ENCODE measurements at regions not wholly inside any gene's neighbourhood (a gene's known extent, or its start where the extent isn't known, plus 50 kb on each side); places are given as distances from the start of the nearest gene placed in this dataset.

DNA sequence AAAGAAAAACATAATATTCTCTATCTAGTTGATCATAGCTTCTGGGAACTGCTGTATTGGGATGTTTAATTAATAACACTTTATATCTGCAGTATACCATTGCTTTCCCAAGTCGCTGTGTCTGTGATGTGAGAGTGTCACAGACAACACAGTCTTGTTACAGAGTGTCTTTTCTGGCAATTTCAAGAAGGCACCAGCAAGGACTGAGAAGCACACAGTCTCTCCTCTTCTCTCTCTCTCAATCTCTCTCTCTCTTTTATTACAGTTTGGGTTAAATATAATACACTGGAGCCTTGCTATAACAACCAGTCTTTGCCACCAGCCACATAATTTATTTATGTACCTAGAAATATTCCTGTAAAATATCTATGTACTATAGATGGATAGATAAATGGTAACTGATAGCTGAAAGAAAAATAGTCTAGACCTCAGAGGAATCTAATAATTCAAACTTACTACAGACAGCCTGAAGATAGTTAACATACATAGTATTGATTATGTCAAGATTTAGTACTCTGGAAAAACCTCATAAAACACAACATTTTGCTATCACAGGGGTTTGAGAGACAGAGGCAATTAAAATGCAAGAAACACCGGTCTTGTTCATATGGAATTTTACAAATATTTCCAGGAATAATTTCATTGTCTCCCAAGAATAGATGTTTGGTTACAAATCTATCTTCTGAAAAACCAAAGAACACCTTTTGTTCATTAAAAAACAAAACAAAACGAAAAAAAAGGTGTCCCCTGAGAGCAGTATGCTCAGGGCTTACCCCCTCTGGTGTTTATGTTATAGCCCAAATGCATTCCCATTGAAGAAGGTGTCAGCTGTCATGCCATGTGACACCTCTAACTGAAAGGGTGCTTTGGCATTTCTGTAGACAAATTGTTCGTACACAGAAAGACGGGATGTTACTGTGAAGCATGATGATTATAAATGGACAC, 507.8 kb downstream of the TBC1D4 start:
- Histone ChIP-seq H2AFZ (ENCODE audit: low read depth) (no peak overlapping the region), H3K4me2 (no peak overlapping the region), H3K36me3 (replicated peaks in 1 of 2; ENCODE audit: control insufficient read depth in 1 of 2, insufficient read depth in 2 of 2, low read length in 1 of 2) (no peaks in the 10 kb centered on the region), H3K9me2 (no peaks in the 10 kb centered on the region), H3K9me3 (no peaks in the 10 kb centered on the region), H3K9ac (no peak overlapping the region), H3K27me3 (ENCODE audit: insufficient read depth) (no peaks in the 10 kb centered on the region), H3K27ac (ENCODE audit: low read depth in 2 of 2, low read length in 1 of 2) (no peak overlapping the region), H4K20me1 (ENCODE audit: insufficient read depth) (no peaks in the 10 kb centered on the region), H3K4me1 (ENCODE audit: control insufficient read depth in 1 of 2, insufficient read depth in 2 of 2, low read depth in 1 of 2, low read length in 1 of 2) (no peaks in the 10 kb centered on the region; a peak in 2 of 4 replicates), H3K79me2 (ENCODE audit: insufficient read depth) (no peaks in the 10 kb centered on the region), H3K4me3 (ENCODE audit: low read depth in 2 of 2, low read length in 1 of 2) (no peak overlapping the region), H3F3A (replicated peaks; ENCODE audit: insufficient read depth) (no peaks in the 10 kb centered on the region)
- DNase-seq: no peak
- ChIA-PET POLR2A (no interaction called here), CTCF (interaction anchor here (0.6 to 1.1 kb wide), 2 partner anchors 17 to 23 kb away, joined by 3 read pairs; no protein-coding TSS in a partner anchor)
- WGBS (ENCODE audit: low lambda C conversion rate): 42% methylated on average over 5 of the region's 5 CpGs
- TF ChIP-seq NFIC (IDR thresholded peaks at IDR 0.05; ENCODE audit: borderline replicate concordance) (no peak), SIN3A (IDR thresholded peaks at IDR 0.05; ENCODE audit: borderline replicate concordance, low read depth, low read length) (no peak), EZH2phosphoT487 (IDR thresholded peaks at IDR 0.05; ENCODE audit: borderline replicate concordance, low read depth) (no peak), RAD21 (IDR thresholded peaks at IDR 0.05; ENCODE audit: low read length) (no peak), JUND (IDR thresholded peaks at IDR 0.05) (no peak), CTCF (IDR thresholded peaks at IDR 0.05) (no peak), TCF12 (IDR thresholded peaks at IDR 0.05) (no peak)
- TF ChIP-seq, protein P1, sequence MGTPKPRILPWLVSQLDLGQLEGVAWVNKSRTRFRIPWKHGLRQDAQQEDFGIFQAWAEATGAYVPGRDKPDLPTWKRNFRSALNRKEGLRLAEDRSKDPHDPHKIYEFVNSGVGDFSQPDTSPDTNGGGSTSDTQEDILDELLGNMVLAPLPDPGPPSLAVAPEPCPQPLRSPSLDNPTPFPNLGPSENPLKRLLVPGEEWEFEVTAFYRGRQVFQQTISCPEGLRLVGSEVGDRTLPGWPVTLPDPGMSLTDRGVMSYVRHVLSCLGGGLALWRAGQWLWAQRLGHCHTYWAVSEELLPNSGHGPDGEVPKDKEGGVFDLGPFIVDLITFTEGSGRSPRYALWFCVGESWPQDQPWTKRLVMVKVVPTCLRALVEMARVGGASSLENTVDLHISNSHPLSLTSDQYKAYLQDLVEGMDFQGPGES (IDR thresholded peaks at IDR 0.05; ENCODE audit: low read depth, low read length): no peak

DNA sequence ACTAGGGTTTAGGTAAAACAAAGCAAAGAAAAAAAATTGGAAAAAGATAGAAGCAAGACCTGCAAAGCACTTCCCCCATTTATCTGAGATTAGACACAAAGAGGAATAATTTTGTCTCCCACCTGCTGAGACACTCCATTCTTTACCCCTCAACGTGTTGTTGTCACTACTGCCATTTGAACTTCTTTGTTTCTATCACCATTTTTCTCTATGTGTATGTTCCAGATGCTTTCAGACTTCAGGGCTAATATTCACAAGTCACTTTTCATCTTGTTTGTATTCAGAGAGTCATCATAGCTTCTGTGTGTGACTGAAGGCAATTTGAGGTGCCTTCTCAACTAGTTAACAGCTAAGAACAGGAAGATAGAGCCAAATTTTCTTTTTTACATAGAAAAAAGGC, 512.5 kb downstream of the TBC1D4 start:
- Histone ChIP-seq H3K27ac (ENCODE audit: low read depth in 2 of 2, low read length in 1 of 2) (no peak overlapping the region), H3K9me3 (no peaks in the 10 kb centered on the region), H3K27me3 (ENCODE audit: insufficient read depth) (no peaks in the 10 kb centered on the region), H3K36me3 (replicated peaks in 1 of 2; ENCODE audit: control insufficient read depth in 1 of 2, insufficient read depth in 2 of 2, low read length in 1 of 2) (no peaks in the 10 kb centered on the region), H3F3A (replicated peaks; ENCODE audit: insufficient read depth) (no peaks in the 10 kb centered on the region), H3K9me2 (no peaks in the 10 kb centered on the region), H4K20me1 (ENCODE audit: insufficient read depth) (no peaks in the 10 kb centered on the region), H3K4me2 (no peak overlapping the region), H3K4me1 (ENCODE audit: control insufficient read depth in 1 of 2, insufficient read depth in 2 of 2, low read depth in 1 of 2, low read length in 1 of 2) (peaks cover 0 to 12% of the 10 kb centered on the region in 2 experiments; a peak in 2 of 4 replicates), H3K9ac (no peak overlapping the region), H2AFZ (ENCODE audit: low read depth) (no peak overlapping the region), H3K79me2 (ENCODE audit: insufficient read depth) (no peaks in the 10 kb centered on the region), H3K4me3 (ENCODE audit: low read depth in 2 of 2, low read length in 1 of 2) (no peak overlapping the region)
- TF ChIP-seq MXI1 (IDR thresholded peaks at IDR 0.05; ENCODE audit: low read depth, low read length): no peak
- no peak for TF ChIP-seq TEAD4 (IDR thresholded peaks at IDR 0.05; ENCODE audit: borderline replicate concordance, insufficient read depth)
- TF ChIP-seq JUND (IDR thresholded peaks at IDR 0.05): no peak
- TF ChIP-seq ZBTB33 (IDR thresholded peaks at IDR 0.05; ENCODE audit: borderline replicate concordance, low read depth): no peak
- no peak for TF ChIP-seq POLR2AphosphoS5 (IDR thresholded peaks at IDR 0.05; ENCODE audit: low read depth, low read length)
- TF ChIP-seq EZH2phosphoT487 (IDR thresholded peaks at IDR 0.05; ENCODE audit: borderline replicate concordance, low read depth): no peak
- no peak for TF ChIP-seq USF2 (IDR thresholded peaks at IDR 0.05; ENCODE audit: borderline replicate concordance, low read depth, low read length)
- TF ChIP-seq RXRA (IDR thresholded peaks at IDR 0.05; ENCODE audit: borderline replicate concordance, low read depth): no peak
- ChIA-PET CTCF (interaction anchor here (0.9 kb wide), 1 partner anchor 250 kb away, joined by 3 read pairs; no protein-coding TSS in a partner anchor), POLR2A (no interaction called here)
- no peak for DNase-seq
- 18% methylated on average over 1 of the region's 1 CpG for WGBS (ENCODE audit: low lambda C conversion rate)
